Upper lobe of left lung (tissue), 6 donors: ENCODE measurements at regions not wholly inside any gene's neighbourhood (a gene's known extent, or its start where the extent isn't known, plus 50 kb on each side); places are given as distances from the start of the nearest gene placed in this dataset.
A peak's percentile ranks its signal among the peaks of the same experiment; 100 is the strongest.

ENCODE experiments used
- ATAC-seq, 2 donors: fragments of 200-7000 bp; cut with Tn5 transposase; one replicate each; pipeline ENCODE4 v1.9.1; 2022; ENCODE audit warnings: mild to moderate bottlenecking in 2 of 2, moderate library complexity in 2 of 2; ENCODE audit not compliant: low FRiP score in 2 of 2
- DNase-seq, 2 donors: peaks; one replicate each; pipeline ENCODE4 v3.0.0-alpha.2; 2019 to 2020
- H3K27ac ChIP-seq, 4 donors: fragments of 200-600 bp; sonication (generic); one replicate each; pipeline ENCODE4 v1.5.1; 2016 to 2019
- H3K27me3 ChIP-seq, 4 donors: fragments of 200-600 bp; sonication (generic); one replicate each; pipeline ENCODE4 v1.5.1; 2017 to 2019
- H3K36me3 ChIP-seq, 4 donors: fragments of 200-600 bp; sonication (generic); one replicate each; pipeline ENCODE4 v1.5.1; 2016 to 2019
- H3K4me1 ChIP-seq, 4 donors: fragments of 200-600 bp; sonication (generic); one replicate each; pipeline ENCODE4 v1.5.1; 2018 to 2019
- H3K4me3 ChIP-seq, 4 donors: fragments of 200-600 bp; sonication (generic); one replicate each; pipeline ENCODE4 v1.5.1; 2017 to 2019; ENCODE audit warnings: mild to moderate bottlenecking in 2 of 4, moderate library complexity in 1 of 4
- H3K9me3 ChIP-seq, 4 donors: fragments of 200-600 bp; sonication (generic); one replicate each; pipeline ENCODE4 v1.5.1; 2018 to 2019
- CTCF ChIP-seq, 6 experiments: fragments of 450-650 bp in 4 of 6; fragments of 200-600 bp in 2 of 6; sonication (generic) in 2 of 6; IDR thresholded peaks; one replicate each; pipeline ENCODE4 v1.5.1; 2016 to 2019; ENCODE audit warnings: antibody characterized with exemption in 6 of 6
- EP300 ChIP-seq, 4 donors: sonication (generic); formaldehyde crosslinking; IDR thresholded peaks; one replicate each; pipeline ENCODE4 v1.5.1; 2017; ENCODE audit warnings: antibody characterized with exemption in 4 of 4, control low read depth in 2 of 4
- POLR2A ChIP-seq, 4 donors: fragments of 450-650 bp; IDR thresholded peaks; one replicate each; pipeline ENCODE4 v1.5.1; 2016 to 2017; ENCODE audit warnings: antibody characterized with exemption in 4 of 4, mild to moderate bottlenecking in 2 of 4
- POLR2AphosphoS5 ChIP-seq, 2 donors: sonication (generic); formaldehyde crosslinking; IDR thresholded peaks; one replicate each; pipeline ENCODE4 v1.5.1; 2017; ENCODE audit warnings: antibody characterized with exemption in 2 of 2
- WGBS, 2 donors: methylation state at CpG; one replicate each; pipeline ENCODE4 v1.1.5; 2017 to 2018; 5-methylcytosine and 5-hydroxymethylcytosine counted together
- donor health status: DM: no; HTN: no; CAD: no; lungs with moderate emphysema.
- donor health status: DM: no; HTN: yes; CAD: no; lungs with severe emphysema.

GRCh38 chr16:77059446-77059845 lies 131.5 kb upstream of the MON1B start:
- H3K9me3 ChIP-seq: no peaks in the 10 kb centered on the region
- ATAC-seq: no peak
- DNase-seq: no peak

GRCh38 chr16:77060614-77061013 lies 130.4 kb upstream of the MON1B start:
- H3K9me3 ChIP-seq: no peaks in the 10 kb centered on the region
- ATAC-seq (no peak), DNase-seq (no peak)
- TF ChIP-seq CTCF (IDR thresholded peaks at IDR 0.05) (no peak), POLR2A (IDR thresholded peaks at IDR 0.05) (no peak), EP300 (IDR thresholded peaks at IDR 0.05) (no peak), POLR2AphosphoS5 (IDR thresholded peaks at IDR 0.05) (no peak)
- 87 to 91% methylated on average over 1 of the region's 1 CpG for WGBS, 2 donors
- no peak overlapping the region for H3K27ac ChIP-seq
- no peaks in the 10 kb centered on the region for H3K36me3 ChIP-seq
- peaks cover 0 to 10% (median 6%) of the 10 kb centered on the region in 4 donors for H3K4me1 ChIP-seq
- no peaks in the 10 kb centered on the region for H3K27me3 ChIP-seq
- no peak overlapping the region for H3K4me3 ChIP-seq

More at GRCh38 chr16:77059446-77059845, 131.5 kb upstream of the MON1B start:
- no peaks in the 10 kb centered on the region for H3K27me3 ChIP-seq
- H3K4me3 ChIP-seq: no peak overlapping the region
- no peak for TF ChIP-seq POLR2AphosphoS5 (IDR thresholded peaks at IDR 0.05)
- no peak for TF ChIP-seq POLR2A (IDR thresholded peaks at IDR 0.05)
- no peak for TF ChIP-seq CTCF (IDR thresholded peaks at IDR 0.05)
- no peak for TF ChIP-seq EP300 (IDR thresholded peaks at IDR 0.05)
- no peaks in the 10 kb centered on the region for H3K36me3 ChIP-seq
- H3K4me1 ChIP-seq: peaks cover 0 to 10% (median 6%) of the 10 kb centered on the region in 4 donors
- no peak overlapping the region for H3K27ac ChIP-seq

GRCh38 chr16:77062878-77063675 lies 127.9 kb upstream of the MON1B start:
- DNase-seq (no peak), ATAC-seq (no peak)
- Histone ChIP-seq H3K4me3 (no peak overlapping the region), H3K9me3 (no peaks in the 10 kb centered on the region), H3K27ac (no peak overlapping the region), H3K36me3 (no peaks in the 10 kb centered on the region), H3K27me3 (no peaks in the 10 kb centered on the region), H3K4me1 (peaks cover 0 to 10% (median 6%) of the 10 kb centered on the region in 4 donors)
- TF ChIP-seq EP300 (IDR thresholded peaks at IDR 0.05) (no peak), POLR2AphosphoS5 (IDR thresholded peaks at IDR 0.05) (no peak), POLR2A (IDR thresholded peaks at IDR 0.05) (no peak), CTCF (IDR thresholded peaks at IDR 0.05) (no peak)
- 31 to 33% methylated on average over 11 of the region's 11 CpGs for WGBS, 2 donors

GRCh38 chr16:77063676-77064016 lies 127.3 kb upstream of the MON1B start:
- Histone ChIP-seq H3K4me3 (no peak overlapping the region), H3K36me3 (no peaks in the 10 kb centered on the region), H3K4me1 (peaks cover 0 to 10% (median 6%) of the 10 kb centered on the region in 4 donors), H3K27ac (no peak overlapping the region), H3K9me3 (no peaks in the 10 kb centered on the region), H3K27me3 (no peaks in the 10 kb centered on the region)
- no peak for DNase-seq
- ATAC-seq: no peak
- TF ChIP-seq POLR2A (IDR thresholded peaks at IDR 0.05) (no peak), CTCF (IDR thresholded peaks at IDR 0.05) (no peak), POLR2AphosphoS5 (IDR thresholded peaks at IDR 0.05) (no peak), EP300 (IDR thresholded peaks at IDR 0.05) (no peak)
- WGBS, 2 donors: 18% methylated on average over 1 of the region's 1 CpG; no CpG with 5 or more reads in 1 of the 2 donors

- 71 to 74% methylated on average over 7 of the region's 7 CpGs for WGBS, 2 donors
- TF ChIP-seq POLR2A (IDR thresholded peaks at IDR 0.05): no peak
- no peak for TF ChIP-seq EP300 (IDR thresholded peaks at IDR 0.05)
- TF ChIP-seq CTCF (IDR thresholded peaks at IDR 0.05): no peak
- TF ChIP-seq POLR2AphosphoS5 (IDR thresholded peaks at IDR 0.05): no peak
- DNase-seq: no peak
- Histone ChIP-seq H3K27ac (no peak overlapping the region), H3K4me1 (peaks cover 0 to 10% (median 6%) of the 10 kb centered on the region in 4 donors), H3K27me3 (no peaks in the 10 kb centered on the region), H3K9me3 (no peaks in the 10 kb centered on the region), H3K36me3 (no peaks in the 10 kb centered on the region), H3K4me3 (no peak overlapping the region)
- ATAC-seq: peak in 1 of 2 donors; percentile 57
Observed at GRCh38 chr16:77064037-77064436, 127.0 kb upstream of the MON1B start.
